HUES64 (cell line): ENCODE measurements at regions not wholly inside any gene's neighbourhood (a gene's known extent, or its start where the extent isn't known, plus 50 kb on each side); places are given as distances from the start of the nearest gene placed in this dataset.

ENCODE experiments used
- H3K27ac ChIP-seq: 2 replicates; pipeline ENCODE4 v1.7.0; 2013; ENCODE audit warnings: low read depth, low read length, inconsistent platforms
- H3K27me3 ChIP-seq: 2 replicates; pipeline ENCODE4 v1.6.1; 2013; ENCODE audit warnings: mild to moderate bottlenecking, low read length; ENCODE audit not compliant: insufficient read depth
- H3K36me3 ChIP-seq: 2 replicates; pipeline ENCODE4 v1.6.1; 2013; ENCODE audit warnings: mild to moderate bottlenecking, low read length; ENCODE audit not compliant: insufficient read depth
- H3K4me1 ChIP-seq: 2 replicates; pipeline ENCODE4 v1.6.1; 2013; ENCODE audit warnings: mild to moderate bottlenecking, low read length, moderate library complexity; ENCODE audit not compliant: insufficient read depth
- H3K4me3 ChIP-seq: 2 replicates; pipeline ENCODE4 v1.5.1; 2013; ENCODE audit warnings: mild to moderate bottlenecking, low read length, moderate library complexity
- H3K9ac ChIP-seq: 2 replicates; pipeline ENCODE4 v1.6.1; 2013; ENCODE audit warnings: mild to moderate bottlenecking, low read depth, low read length
- H3K9me3 ChIP-seq: 2 replicates; pipeline ENCODE4 v1.6.1; 2013; ENCODE audit warnings: low read depth, low read length; ENCODE audit not compliant: insufficient read depth
- WGBS: fragments of 150-250, 120-280 bp; methylation state at CpG from one replicate; pipeline ENCODE4 v1.1.7; 2013; ENCODE audit warnings: missing lambda C conversion rate; 5-methylcytosine and 5-hydroxymethylcytosine counted together

DNA sequence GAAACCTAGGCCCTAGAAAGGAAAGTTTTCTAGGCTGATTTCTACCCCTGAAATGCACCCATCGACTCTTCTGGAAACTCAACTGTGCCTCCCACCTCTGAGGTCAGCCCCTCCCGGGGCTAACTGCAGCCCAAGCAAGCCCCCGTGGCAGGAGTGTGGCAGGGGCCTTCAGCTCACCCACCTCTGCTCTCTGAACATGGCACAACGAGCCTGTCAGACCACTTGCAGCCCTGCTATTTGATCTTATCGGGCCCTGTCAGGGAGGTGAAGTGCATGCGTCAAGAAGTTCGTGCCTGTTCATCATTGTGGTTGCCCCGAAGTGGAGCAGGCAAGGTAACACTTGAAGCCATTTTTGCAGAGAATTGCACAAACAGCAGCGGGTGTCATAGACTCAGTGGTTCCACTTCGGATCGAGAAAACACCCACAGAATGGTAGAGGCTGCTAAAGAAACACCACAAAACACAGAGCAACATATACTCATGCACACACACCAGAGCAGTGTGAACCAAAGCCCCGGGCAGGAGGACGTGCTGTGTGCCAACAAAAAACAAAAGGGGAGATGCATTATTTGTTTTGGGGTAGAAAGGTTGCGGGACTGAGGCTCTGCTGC lies 262.7 kb downstream of the ETS1 start:
- 92% methylated on average over 14 of the region's 14 CpGs for WGBS
- no peak overlapping the region for H3K27ac ChIP-seq
- H3K9ac ChIP-seq: no peak overlapping the region
- no peak overlapping the region for H3K4me3 ChIP-seq
- H3K9me3 ChIP-seq: no peaks in the 10 kb centered on the region
- H3K4me1 ChIP-seq: no peaks in the 10 kb centered on the region; the same call in 1 of the 2 replicates
- no peaks in the 10 kb centered on the region for H3K27me3 ChIP-seq
- H3K36me3 ChIP-seq: no peaks in the 10 kb centered on the region

DNA sequence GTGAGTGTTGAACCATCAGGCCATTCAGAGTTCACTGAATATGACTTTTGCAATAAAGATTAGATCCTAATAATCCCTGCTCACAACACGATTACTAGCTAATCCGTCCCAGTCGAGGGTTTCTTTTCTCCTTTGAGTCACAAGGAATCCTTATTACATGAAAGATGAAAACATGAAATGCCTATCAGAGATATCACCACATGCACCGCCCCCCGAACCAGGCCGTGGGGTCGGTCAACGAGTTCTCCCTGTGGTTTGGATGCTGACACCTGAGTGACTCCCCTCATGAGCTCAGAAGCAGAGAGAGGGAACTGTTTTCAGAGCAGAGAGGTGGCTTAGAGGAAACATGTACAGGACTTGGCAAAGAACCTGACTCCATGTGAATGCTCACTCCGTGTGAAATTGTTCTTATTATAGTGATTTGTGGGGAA lies 263.3 kb downstream of the ETS1 start:
- Histone ChIP-seq H3K4me3 (no peak overlapping the region), H3K27ac (no peak overlapping the region), H3K27me3 (no peaks in the 10 kb centered on the region), H3K4me1 (no peaks in the 10 kb centered on the region), H3K36me3 (no peaks in the 10 kb centered on the region), H3K9ac (no peak overlapping the region), H3K9me3 (no peaks in the 10 kb centered on the region)
- 93% methylated on average over 9 of the region's 9 CpGs for WGBS

DNA sequence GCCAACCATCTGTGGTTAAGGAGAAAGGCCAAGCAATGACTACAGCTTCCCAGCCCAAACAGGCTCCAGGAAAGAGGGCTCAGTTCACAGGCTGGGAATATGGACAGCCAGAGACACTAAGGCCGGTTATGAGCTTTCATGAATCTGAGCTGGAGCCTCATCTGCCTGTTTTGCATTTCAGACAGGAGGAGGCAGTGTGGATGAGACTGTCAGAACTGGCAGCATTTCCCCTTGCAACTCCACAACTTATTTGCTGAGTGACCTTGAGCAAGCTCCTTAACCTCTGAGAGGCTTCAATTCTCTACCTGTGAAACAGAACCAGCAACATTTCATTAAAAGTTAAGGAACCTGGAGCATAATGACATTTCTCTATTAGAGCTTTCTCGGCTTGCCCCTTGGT lies 264.0 kb downstream of the ETS1 start:
- H3K4me1 ChIP-seq: no peaks in the 10 kb centered on the region
- no peak overlapping the region for H3K27ac ChIP-seq
- H3K27me3 ChIP-seq: no peaks in the 10 kb centered on the region
- no peaks in the 10 kb centered on the region for H3K36me3 ChIP-seq
- no peak overlapping the region for H3K9ac ChIP-seq
- H3K9me3 ChIP-seq: no peaks in the 10 kb centered on the region
- WGBS: 80% methylated on average over 2 of the region's 2 CpGs
- H3K4me3 ChIP-seq: no peak overlapping the region

DNA sequence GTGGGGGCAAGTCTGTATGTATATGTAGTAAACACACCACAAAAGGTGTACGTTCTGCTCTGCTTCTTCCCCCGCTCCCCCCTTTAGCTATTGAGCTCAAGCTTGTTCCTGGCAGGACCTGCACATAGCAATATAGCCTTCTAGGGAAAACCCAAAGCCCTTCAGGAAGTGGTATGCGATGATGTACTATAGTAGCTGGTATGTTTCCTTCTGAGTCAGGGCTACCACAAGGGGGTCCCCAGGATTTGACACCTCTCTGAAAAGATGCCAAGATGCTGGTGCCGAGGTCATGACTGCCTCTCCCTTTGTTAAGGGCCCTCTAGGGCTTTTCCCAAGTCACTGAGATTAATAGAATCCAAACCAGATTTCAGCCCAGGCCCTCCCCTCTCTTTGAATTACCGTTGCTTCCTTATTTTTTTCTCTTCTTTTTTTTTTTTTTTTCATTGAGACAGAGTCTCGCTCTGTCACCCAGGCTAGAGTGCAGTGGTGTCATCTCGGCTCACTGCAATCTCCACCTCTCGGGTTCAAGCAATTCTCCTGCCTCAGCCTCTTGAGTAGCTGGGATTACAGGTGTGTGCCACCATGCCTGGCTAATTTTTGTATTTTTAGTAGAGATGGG lies 268.4 kb downstream of the ETS1 start:
- Histone ChIP-seq H3K4me3 (no peak overlapping the region), H3K9me3 (0 out of 2 replicates have a peak, but pooled peaks cover 9% of the 10 kb centered on the region), H3K36me3 (no peaks in the 10 kb centered on the region), H3K9ac (no peak overlapping the region), H3K4me1 (no peaks in the 10 kb centered on the region), H3K27me3 (no peaks in the 10 kb centered on the region), H3K27ac (no peak overlapping the region)
- 82% methylated on average over 8 of the region's 8 CpGs for WGBS

DNA sequence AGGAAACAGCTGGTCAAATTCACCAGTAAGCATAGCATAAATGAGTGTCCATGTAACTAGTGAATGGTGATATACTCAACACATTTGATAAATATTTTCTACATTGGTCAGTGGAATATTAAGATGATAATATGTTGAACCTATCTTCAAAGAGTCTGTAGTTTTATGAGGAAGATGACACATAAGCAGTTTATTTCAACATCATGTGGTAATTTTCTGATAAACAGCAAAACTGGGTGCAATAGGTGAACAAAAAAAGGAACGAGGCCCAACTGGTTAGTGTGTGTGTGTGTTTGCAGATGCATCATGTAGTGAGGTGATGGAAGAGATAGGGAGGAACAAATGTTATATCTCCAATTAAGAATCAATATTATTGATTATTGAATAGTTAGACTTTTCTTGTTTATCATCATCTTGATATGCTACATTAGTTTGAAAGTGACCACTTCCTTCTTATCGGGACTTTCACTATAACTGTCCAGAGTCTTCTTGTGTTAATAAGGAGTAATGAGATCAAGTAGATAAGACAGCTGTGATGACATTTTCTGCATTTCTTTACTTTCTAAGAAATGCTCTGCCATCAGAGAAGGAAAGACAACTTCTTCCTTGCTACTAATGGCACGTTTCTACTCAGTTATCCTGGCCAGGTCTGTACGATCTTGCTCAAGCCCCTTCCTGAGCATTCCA lies 270.7 kb downstream of the ETS1 start:
- no peaks in the 10 kb centered on the region for H3K36me3 ChIP-seq
- no peak overlapping the region for H3K9ac ChIP-seq
- H3K27me3 ChIP-seq: no peaks in the 10 kb centered on the region
- no peak overlapping the region for H3K27ac ChIP-seq
- WGBS: 96% methylated on average over 4 of the region's 4 CpGs
- H3K4me3 ChIP-seq: no peak overlapping the region
- H3K9me3 ChIP-seq: 0 out of 2 replicates have a peak, but pooled peaks cover 9% of the 10 kb centered on the region
- H3K4me1 ChIP-seq: no peaks in the 10 kb centered on the region

DNA sequence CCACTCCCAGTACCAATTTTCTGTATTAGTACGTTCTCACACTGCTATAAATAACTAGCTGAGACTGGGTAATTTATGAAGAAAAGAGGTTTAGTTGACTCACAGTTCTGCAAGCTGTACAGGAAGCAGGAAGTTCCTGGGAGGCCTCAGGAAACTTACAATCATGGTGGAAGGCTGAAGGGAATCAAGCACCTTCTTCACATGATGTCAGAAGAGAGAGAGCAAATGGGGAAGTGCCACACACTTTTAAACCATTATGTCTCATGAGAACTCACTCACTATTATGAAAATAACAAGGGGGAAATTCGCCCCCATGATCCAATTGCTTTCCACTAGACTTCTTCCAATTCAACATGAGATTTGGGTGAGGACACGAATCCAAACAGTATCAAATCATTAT lies 271.4 kb downstream of the ETS1 start:
- no peak overlapping the region for H3K9ac ChIP-seq
- H3K4me3 ChIP-seq: no peak overlapping the region
- H3K9me3 ChIP-seq: 0 out of 2 replicates have a peak, but pooled peaks cover 9% of the 10 kb centered on the region
- WGBS: 91% methylated on average over 2 of the region's 3 CpGs
- H3K27ac ChIP-seq: no peak overlapping the region
- H3K4me1 ChIP-seq: no peaks in the 10 kb centered on the region
- H3K27me3 ChIP-seq: no peaks in the 10 kb centered on the region
- no peaks in the 10 kb centered on the region for H3K36me3 ChIP-seq

DNA sequence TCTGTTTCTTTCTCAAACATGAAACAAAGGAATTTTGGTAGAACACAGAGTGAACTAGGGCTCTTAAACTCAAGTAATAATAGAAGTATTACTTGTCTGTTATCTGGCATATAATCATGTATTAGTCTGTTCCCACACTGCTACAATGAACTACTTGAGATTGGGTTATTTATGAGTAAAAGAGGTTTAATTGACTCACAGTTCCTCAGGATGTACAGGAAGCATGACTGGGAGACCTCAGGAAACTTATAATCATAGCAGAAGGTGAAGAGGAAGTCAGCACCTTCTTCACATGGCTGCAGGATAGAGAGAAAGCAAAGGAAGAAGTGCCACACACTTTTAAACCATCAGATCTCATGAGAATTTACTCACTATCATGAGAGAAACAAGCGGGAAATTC lies 273.4 kb downstream of the ETS1 start:
- Histone ChIP-seq H3K9me3 (0 out of 2 replicates have a peak, but pooled peaks cover 9% of the 10 kb centered on the region), H3K36me3 (no peaks in the 10 kb centered on the region), H3K27me3 (no peaks in the 10 kb centered on the region), H3K4me3 (no peak overlapping the region), H3K4me1 (no peaks in the 10 kb centered on the region), H3K27ac (no peak overlapping the region), H3K9ac (no peak overlapping the region)
- WGBS: 94% methylated on average over 1 of the region's 1 CpG

DNA sequence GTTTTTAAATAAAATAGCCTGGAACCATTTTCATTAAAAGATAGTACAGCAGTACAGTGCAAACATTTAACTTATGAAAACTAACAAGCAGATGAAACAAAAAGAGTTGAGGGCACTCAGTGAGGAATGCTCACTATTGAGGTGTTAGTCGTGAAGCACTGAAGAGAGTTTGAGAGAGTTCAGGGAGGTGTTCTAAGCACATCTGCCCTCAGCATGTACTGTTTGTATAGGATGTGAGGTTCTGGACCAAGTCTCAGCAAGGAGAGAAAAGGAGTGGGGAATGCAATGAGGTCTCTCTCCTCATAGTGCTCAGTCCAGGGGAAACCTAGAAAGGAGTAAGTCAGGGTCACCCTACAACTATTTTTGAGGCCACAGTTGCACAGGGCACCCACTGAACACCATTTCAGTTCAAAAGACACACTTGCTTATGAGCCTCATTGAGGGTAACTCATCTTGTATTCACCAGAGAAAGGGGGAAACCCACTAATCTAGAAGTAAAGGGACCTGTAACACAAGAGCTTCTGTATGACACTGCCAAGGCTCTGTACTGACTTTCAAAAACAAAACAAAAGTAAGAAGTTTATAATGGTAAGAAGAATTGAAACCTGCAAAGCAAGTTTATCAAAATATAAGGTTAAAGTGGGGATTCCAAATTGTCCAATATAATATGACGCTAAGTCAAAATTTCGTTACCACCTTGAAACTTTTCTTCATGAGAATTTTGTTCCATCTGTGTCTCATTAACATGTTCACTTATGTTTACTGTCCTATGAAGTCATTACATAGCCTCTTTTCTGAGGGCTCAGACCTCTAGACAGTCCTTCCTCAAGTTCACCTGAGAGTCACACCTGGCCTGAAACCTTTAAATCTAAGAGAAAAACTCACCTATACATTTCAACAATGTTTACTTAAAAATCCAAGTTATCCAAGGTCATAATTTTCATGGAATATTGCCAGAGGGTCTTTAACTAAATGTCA lies 275.3 kb downstream of the ETS1 start:
- H3K27me3 ChIP-seq: no peaks in the 10 kb centered on the region
- H3K4me1 ChIP-seq: no peaks in the 10 kb centered on the region
- no peak overlapping the region for H3K27ac ChIP-seq
- H3K4me3 ChIP-seq: no peak overlapping the region
- H3K9me3 ChIP-seq: 0 out of 2 replicates have a peak, but pooled peaks cover 9% of the 10 kb centered on the region
- H3K36me3 ChIP-seq: no peaks in the 10 kb centered on the region
- H3K9ac ChIP-seq: no peak overlapping the region
- 56% methylated on average over 3 of the region's 3 CpGs for WGBS

DNA sequence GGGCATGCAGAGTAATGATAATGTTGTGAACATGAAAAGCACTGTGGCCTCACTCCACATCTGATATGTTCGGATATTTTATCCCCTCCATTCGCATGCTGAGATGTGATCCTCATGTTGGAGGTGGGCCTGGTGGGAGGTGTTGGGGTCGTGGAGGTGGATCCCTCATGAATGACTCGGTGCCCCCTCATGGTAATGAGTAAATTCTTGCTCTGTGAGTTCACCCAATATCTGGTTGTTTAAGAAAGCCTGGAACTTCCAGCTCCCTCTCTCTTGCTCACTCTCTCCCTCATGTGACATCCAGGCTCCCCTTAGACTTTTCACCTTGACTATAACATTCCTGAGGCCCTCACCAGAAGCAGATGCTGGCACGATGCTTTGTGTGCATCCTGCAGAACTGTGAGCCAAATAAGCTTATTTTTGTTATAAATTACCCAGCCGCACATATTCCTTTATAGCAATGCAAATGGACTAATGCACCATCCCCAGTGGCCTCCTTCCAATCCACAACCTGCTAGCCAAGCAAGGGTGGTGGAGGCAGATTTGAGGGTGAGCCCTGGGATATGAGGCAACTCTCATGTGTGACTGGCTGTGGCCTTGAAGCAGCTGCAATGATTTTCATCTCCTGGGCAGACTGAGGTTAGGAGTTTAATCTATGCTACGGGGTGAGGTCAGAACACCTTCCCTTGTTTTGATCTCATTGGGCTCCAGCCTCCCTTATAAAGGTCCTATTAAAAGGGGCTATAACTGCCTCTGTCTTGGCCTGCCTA lies 276.5 kb downstream of the ETS1 start:
- Histone ChIP-seq H3K4me1 (no peaks in the 10 kb centered on the region), H3K9me3 (0 out of 2 replicates have a peak, but pooled peaks cover 4% of the 10 kb centered on the region), H3K27me3 (no peaks in the 10 kb centered on the region), H3K36me3 (no peaks in the 10 kb centered on the region), H3K9ac (no peak overlapping the region), H3K4me3 (no peak overlapping the region), H3K27ac (no peak overlapping the region)
- WGBS: 88% methylated on average over 7 of the region's 7 CpGs

DNA sequence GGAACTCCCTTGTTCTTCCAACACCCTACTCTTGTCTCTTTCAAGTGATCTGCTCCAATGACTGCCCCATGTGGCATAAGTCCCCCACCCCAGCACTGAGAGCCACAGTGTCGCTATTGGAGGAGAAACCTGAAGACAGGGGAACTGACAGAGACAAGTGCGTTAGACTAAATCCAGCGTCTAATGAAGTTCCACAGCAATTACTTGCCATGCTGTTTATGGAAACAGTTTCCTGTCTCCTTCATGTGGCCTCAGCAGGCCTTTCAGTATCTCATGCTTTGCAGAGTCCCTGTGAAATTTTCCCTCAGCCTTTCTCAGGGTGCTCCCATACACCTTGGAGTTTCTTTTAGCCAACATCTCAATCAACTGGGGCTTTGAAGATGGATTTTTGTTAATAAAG lies 277.4 kb downstream of the ETS1 start:
- Histone ChIP-seq H3K9me3 (0 out of 2 replicates have a peak, but pooled peaks cover 4% of the 10 kb centered on the region), H3K27ac (no peak overlapping the region), H3K9ac (no peak overlapping the region), H3K27me3 (no peaks in the 10 kb centered on the region), H3K4me3 (no peak overlapping the region), H3K4me1 (no peaks in the 10 kb centered on the region), H3K36me3 (no peaks in the 10 kb centered on the region)
- WGBS: 96% methylated on average over 3 of the region's 3 CpGs
